ENCODE measurements at regions not wholly inside any gene's neighbourhood (a gene's known extent, or its start where the extent isn't known, plus 50 kb on each side); places are given as distances from the start of the nearest gene placed in this dataset.

DNA sequence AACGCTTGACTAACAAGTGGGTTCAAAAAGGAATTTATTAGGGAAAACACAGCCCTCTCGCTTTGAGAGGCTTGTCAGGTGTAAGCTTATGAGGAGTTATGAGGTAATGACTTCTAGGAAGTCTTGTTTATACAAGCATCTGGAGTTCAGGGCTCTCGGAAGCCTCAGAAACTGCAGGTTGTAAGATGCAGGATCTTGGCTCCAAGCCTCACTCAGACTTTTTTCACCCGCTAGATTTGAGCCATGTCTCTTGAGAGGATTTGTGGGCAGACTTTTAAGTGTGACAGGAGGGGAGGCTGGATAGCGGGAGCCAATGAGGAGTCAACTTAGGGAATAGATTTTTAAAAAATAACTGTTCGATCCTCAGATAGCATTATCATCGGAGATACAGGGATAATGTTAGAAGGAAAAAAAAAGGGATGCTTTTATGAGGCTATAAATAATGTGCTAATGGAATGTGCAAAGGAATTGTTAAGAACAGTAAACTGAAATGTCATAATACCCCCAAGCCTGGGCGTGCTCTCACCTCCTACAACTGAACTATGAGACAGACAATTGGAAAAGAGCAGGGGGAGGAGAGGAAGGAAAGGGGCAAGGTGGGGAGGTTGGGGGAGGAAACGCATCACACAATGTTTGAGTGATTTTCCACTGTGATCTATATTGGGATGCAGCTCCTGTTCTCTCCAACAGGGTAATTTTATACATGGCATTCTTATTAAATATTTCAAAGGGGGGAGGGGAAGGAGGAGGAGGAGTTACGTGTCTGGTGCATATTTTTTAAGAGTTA lies 107.4 kb upstream of the ESRRG start:
- no peak for DNase-seq (ENCODE audit: low read depth, low spot score)
- H3K27me3 ChIP-seq (ENCODE audit: control insufficient read depth, insufficient read depth, low read length): no peaks in the 10 kb centered on the region
- no CpG with 5 or more reads among the region's 10 CpGs for WGBS (ENCODE audit: insufficient coverage, insufficient read length)

GRCh38 chr1:216827251-216827650 lies 104.0 kb upstream of the ESRRG start:
- H3K27ac ChIP-seq (ENCODE audit: low read length): no peak overlapping the region
- no peaks in the 10 kb centered on the region for H3K36me3 ChIP-seq (ENCODE audit: control insufficient read depth, insufficient read depth, low read length)
- no peaks in the 10 kb centered on the region for H3K4me1 ChIP-seq (ENCODE audit: control insufficient read depth, insufficient read depth, low read length)
- no peaks in the 10 kb centered on the region for H3K9me3 ChIP-seq (ENCODE audit: control insufficient read depth, insufficient read depth, low read length)
- H3K27me3 ChIP-seq (ENCODE audit: control insufficient read depth, insufficient read depth, low read length): no peaks in the 10 kb centered on the region
- 100% methylated on average over 1 of the region's 2 CpGs for WGBS (ENCODE audit: insufficient coverage, insufficient read length)
- no peak for DNase-seq (ENCODE audit: low read depth, low spot score)
- H3K4me3 ChIP-seq (ENCODE audit: low read length): no peak overlapping the region

More for the DNA sequence above, 107.4 kb upstream of the ESRRG start:
- no peak overlapping the region for H3K27ac ChIP-seq (ENCODE audit: low read length)
- H3K4me3 ChIP-seq (ENCODE audit: low read length): no peak overlapping the region
- no peaks in the 10 kb centered on the region for H3K36me3 ChIP-seq (ENCODE audit: control insufficient read depth, insufficient read depth, low read length)
- H3K9me3 ChIP-seq (ENCODE audit: control insufficient read depth, insufficient read depth, low read length): no peaks in the 10 kb centered on the region
- H3K4me1 ChIP-seq (ENCODE audit: control insufficient read depth, insufficient read depth, low read length): no peaks in the 10 kb centered on the region

DNA sequence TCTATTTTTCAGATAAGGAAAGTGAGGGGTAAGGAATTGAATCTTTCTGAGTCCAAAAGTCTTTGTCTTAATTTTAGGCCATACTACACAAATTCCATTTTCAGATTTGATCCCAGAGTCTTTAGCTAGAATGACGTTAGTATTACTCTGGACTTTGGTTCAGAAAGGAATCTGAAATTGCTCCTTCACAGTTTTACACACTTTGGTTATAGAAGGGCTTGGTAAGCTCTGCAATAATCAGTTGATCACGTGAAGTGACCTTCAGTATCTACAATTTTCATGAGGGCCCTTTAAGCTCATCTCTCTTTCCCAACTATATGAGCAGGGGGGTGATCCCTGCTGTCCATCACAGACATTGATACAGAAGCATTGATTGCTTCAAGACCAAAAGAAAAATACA lies 103.4 kb upstream of the ESRRG start:
- Histone ChIP-seq H3K4me3 (ENCODE audit: low read length) (no peak overlapping the region), H3K27me3 (ENCODE audit: control insufficient read depth, insufficient read depth, low read length) (no peaks in the 10 kb centered on the region), H3K27ac (ENCODE audit: low read length) (no peak overlapping the region), H3K4me1 (ENCODE audit: control insufficient read depth, insufficient read depth, low read length) (no peaks in the 10 kb centered on the region), H3K9me3 (ENCODE audit: control insufficient read depth, insufficient read depth, low read length) (no peaks in the 10 kb centered on the region), H3K36me3 (ENCODE audit: control insufficient read depth, insufficient read depth, low read length) (no peaks in the 10 kb centered on the region)
- WGBS (ENCODE audit: insufficient coverage, insufficient read length): no CpG with 5 or more reads among the region's 2 CpGs
- DNase-seq (ENCODE audit: low read depth, low spot score): no peak

DNA sequence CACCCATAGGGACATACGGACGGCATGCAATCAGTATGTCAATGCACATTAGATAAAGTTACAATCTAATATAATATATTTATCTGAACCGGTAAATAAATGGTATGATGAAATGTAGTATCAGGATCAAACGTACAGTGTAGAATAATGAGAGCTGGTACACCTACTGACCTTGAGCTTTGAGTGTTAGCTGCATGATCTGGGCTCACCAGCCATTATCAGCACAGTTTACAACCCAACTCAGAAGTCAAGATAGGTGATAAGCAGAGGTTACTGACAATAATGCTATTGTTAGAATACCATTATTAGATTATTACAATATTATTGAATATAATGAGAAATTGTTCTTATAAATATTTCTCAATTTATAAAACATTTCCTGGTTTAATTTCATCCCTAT lies 103.0 kb upstream of the ESRRG start:
- Histone ChIP-seq H3K27me3 (ENCODE audit: control insufficient read depth, insufficient read depth, low read length) (no peaks in the 10 kb centered on the region), H3K36me3 (ENCODE audit: control insufficient read depth, insufficient read depth, low read length) (no peaks in the 10 kb centered on the region), H3K4me3 (ENCODE audit: low read length) (no peak overlapping the region), H3K9me3 (ENCODE audit: control insufficient read depth, insufficient read depth, low read length) (no peaks in the 10 kb centered on the region), H3K27ac (ENCODE audit: low read length) (no peak overlapping the region), H3K4me1 (ENCODE audit: control insufficient read depth, insufficient read depth, low read length) (no peaks in the 10 kb centered on the region)
- no CpG with 5 or more reads among the region's 4 CpGs for WGBS (ENCODE audit: insufficient coverage, insufficient read length)
- no peak for DNase-seq (ENCODE audit: low read depth, low spot score)

- no peak overlapping the region for H3K27ac ChIP-seq (ENCODE audit: low read length)
- H3K27me3 ChIP-seq (ENCODE audit: control insufficient read depth, insufficient read depth, low read length): no peaks in the 10 kb centered on the region
- no peak for DNase-seq (ENCODE audit: low read depth, low spot score)
- H3K9me3 ChIP-seq (ENCODE audit: control insufficient read depth, insufficient read depth, low read length): no peaks in the 10 kb centered on the region
- no peaks in the 10 kb centered on the region for H3K36me3 ChIP-seq (ENCODE audit: control insufficient read depth, insufficient read depth, low read length)
- WGBS (ENCODE audit: insufficient coverage, insufficient read length): 100% methylated on average over 1 of the region's 2 CpGs
- no peak overlapping the region for H3K4me3 ChIP-seq (ENCODE audit: low read length)
- H3K4me1 ChIP-seq (ENCODE audit: control insufficient read depth, insufficient read depth, low read length): no peaks in the 10 kb centered on the region
Observed at GRCh38 chr1:216825557-216825956, 102.3 kb upstream of the ESRRG start.

GRCh38 chr1:216824511-216824910 lies 101.3 kb upstream of the ESRRG start:
- Histone ChIP-seq H3K9me3 (ENCODE audit: control insufficient read depth, insufficient read depth, low read length) (no peaks in the 10 kb centered on the region), H3K4me3 (ENCODE audit: low read length) (no peak overlapping the region), H3K4me1 (ENCODE audit: control insufficient read depth, insufficient read depth, low read length) (no peaks in the 10 kb centered on the region), H3K36me3 (ENCODE audit: control insufficient read depth, insufficient read depth, low read length) (no peaks in the 10 kb centered on the region), H3K27me3 (ENCODE audit: control insufficient read depth, insufficient read depth, low read length) (no peaks in the 10 kb centered on the region), H3K27ac (ENCODE audit: low read length) (no peak overlapping the region)
- DNase-seq (ENCODE audit: low read depth, low spot score): no peak
- WGBS (ENCODE audit: insufficient coverage, insufficient read length): no CpG with 5 or more reads among the region's 3 CpGs

DNA sequence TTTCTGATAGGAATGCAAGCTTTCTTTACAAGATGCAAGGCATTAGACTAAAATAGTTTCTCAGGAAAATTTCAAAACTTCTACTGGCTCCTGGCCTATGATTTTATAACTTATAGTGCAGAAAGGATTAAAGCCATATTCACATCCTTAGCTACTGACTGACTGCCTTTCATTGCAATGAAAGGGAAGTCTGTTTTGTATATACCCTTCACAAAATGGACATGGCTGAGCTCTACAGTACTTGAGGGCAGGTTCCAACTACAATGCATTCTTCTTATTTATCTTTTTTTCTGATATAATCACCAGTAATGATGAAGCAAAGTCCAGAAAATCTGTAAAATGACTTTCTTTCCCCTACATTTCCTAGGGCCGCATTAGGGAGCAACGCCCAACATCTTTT lies 100.5 kb upstream of the ESRRG start:
- H3K27me3 ChIP-seq (ENCODE audit: control insufficient read depth, insufficient read depth, low read length): no peaks in the 10 kb centered on the region
- no peaks in the 10 kb centered on the region for H3K36me3 ChIP-seq (ENCODE audit: control insufficient read depth, insufficient read depth, low read length)
- no CpG with 5 or more reads among the region's 2 CpGs for WGBS (ENCODE audit: insufficient coverage, insufficient read length)
- no peaks in the 10 kb centered on the region for H3K4me1 ChIP-seq (ENCODE audit: control insufficient read depth, insufficient read depth, low read length)
- DNase-seq (ENCODE audit: low read depth, low spot score): no peak
- H3K9me3 ChIP-seq (ENCODE audit: control insufficient read depth, insufficient read depth, low read length): no peaks in the 10 kb centered on the region
- no peak overlapping the region for H3K27ac ChIP-seq (ENCODE audit: low read length)
- H3K4me3 ChIP-seq (ENCODE audit: low read length): no peak overlapping the region

DNA sequence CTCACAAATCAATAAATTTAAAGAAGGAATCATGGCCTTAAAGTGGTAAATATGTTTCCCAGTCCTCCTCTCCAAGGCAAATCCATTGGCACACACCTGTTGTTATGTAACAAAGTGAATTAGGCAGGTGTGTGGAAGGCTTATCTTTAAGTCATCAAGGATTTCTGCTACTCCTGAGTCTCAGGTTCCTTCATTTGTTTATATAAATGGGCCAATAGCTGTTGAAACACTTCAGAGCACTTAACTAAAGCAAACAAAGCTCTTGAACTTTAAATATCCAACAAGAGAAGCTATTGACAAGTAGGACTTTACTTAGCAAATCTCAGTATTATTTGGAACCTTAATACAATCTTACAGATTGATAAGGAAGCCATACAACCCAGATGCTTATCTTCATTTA lies 99.3 kb upstream of the ESRRG start:
- Histone ChIP-seq H3K4me1 (ENCODE audit: control insufficient read depth, insufficient read depth, low read length) (no peaks in the 10 kb centered on the region), H3K27me3 (ENCODE audit: control insufficient read depth, insufficient read depth, low read length) (no peaks in the 10 kb centered on the region), H3K27ac (ENCODE audit: low read length) (no peak overlapping the region), H3K9me3 (ENCODE audit: control insufficient read depth, insufficient read depth, low read length) (no peaks in the 10 kb centered on the region), H3K4me3 (ENCODE audit: low read length) (no peak overlapping the region), H3K36me3 (ENCODE audit: control insufficient read depth, insufficient read depth, low read length) (no peaks in the 10 kb centered on the region)
- no peak for DNase-seq (ENCODE audit: low read depth, low spot score)

- no peak for DNase-seq (ENCODE audit: low read depth, low spot score)
- WGBS (ENCODE audit: insufficient coverage, insufficient read length): no CpG with 5 or more reads among the region's 3 CpGs
- Histone ChIP-seq H3K27me3 (ENCODE audit: control insufficient read depth, insufficient read depth, low read length) (no peaks in the 10 kb centered on the region), H3K27ac (ENCODE audit: low read length) (no peak overlapping the region), H3K36me3 (ENCODE audit: control insufficient read depth, insufficient read depth, low read length) (no peaks in the 10 kb centered on the region), H3K9me3 (ENCODE audit: control insufficient read depth, insufficient read depth, low read length) (no peaks in the 10 kb centered on the region), H3K4me1 (ENCODE audit: control insufficient read depth, insufficient read depth, low read length) (0 out of 2 replicates have a peak, but pooled peaks cover 2% of the 10 kb centered on the region), H3K4me3 (ENCODE audit: low read length) (no peak overlapping the region)
Observed at GRCh38 chr1:216820345-216820744, 97.1 kb upstream of the ESRRG start.

DNA sequence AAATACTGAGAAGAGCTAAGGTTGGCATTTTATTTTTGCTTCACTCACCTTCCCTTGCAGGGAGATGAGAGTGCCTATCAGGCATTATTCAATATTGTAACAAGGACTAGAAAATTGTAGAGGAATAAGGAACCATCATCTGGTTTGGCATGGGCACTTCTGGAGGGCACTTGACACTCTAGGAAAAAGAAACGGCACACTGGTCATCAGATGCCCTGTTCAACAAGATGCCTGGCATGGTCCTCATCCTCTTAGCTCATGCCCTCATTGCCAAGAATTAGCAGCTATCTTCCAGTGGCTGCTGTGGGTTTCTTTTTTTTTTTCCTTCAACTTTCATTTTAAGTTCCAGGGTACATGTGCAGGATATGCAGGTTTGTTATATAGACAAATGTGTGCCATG lies 95.1 kb upstream of the ESRRG start:
- Histone ChIP-seq H3K27ac (ENCODE audit: low read length) (no peak overlapping the region), H3K27me3 (ENCODE audit: control insufficient read depth, insufficient read depth, low read length) (no peaks in the 10 kb centered on the region), H3K4me1 (ENCODE audit: control insufficient read depth, insufficient read depth, low read length) (0 out of 2 replicates have a peak, but pooled peaks cover 2% of the 10 kb centered on the region), H3K9me3 (ENCODE audit: control insufficient read depth, insufficient read depth, low read length) (no peaks in the 10 kb centered on the region), H3K36me3 (ENCODE audit: control insufficient read depth, insufficient read depth, low read length) (no peaks in the 10 kb centered on the region), H3K4me3 (ENCODE audit: low read length) (no peak overlapping the region)
- DNase-seq (ENCODE audit: low read depth, low spot score): no peak
- WGBS (ENCODE audit: insufficient coverage, insufficient read length): no CpG with 5 or more reads among the region's 1 CpG

Measured in iPS DF 6.9 (cell line).